CD4-positive, CD25-positive, alpha-beta regulatory T cell (primary cell): ENCODE measurements at regions not wholly inside any gene's neighbourhood (a gene's known extent, or its start where the extent isn't known, plus 50 kb on each side); places are given as distances from the start of the nearest gene placed in this dataset.

Experiments
- ATAC-seq, 2 donors: fragments of 150-1000 bp; cut with Tn5 transposase; one replicate each; pipeline ENCODE4 v1.10.0; 2021; ENCODE audit warnings: low read depth in 2 of 2, moderate number of reproducible peaks in 2 of 2, moderate library complexity in 1 of 2
- DNase-seq, 3 donors: peaks; one replicate each; pipeline versions ENCODE4 v3.0.0 to v3.0.0-alpha.2; 2012 to 2022; ENCODE audit warnings: mixed read lengths in 1 of 3
- H3K27ac ChIP-seq: one replicate; pipeline ENCODE4 v1.7.0; 2013; ENCODE audit warnings: mild to moderate bottlenecking, low read length; ENCODE audit not compliant: insufficient read depth, poor library complexity, severe bottlenecking
- H3K27me3 ChIP-seq: one replicate; pipeline ENCODE4 v1.7.0; 2013; ENCODE audit warnings: low read length; ENCODE audit not compliant: control insufficient read depth, insufficient read depth
- H3K36me3 ChIP-seq: one replicate; pipeline ENCODE4 v1.7.0; 2013; ENCODE audit warnings: mild to moderate bottlenecking, low read length, moderate library complexity; ENCODE audit not compliant: control insufficient read depth, insufficient read depth
- H3K4me1 ChIP-seq: 2 replicates; pipeline ENCODE4 v1.7.0; 2013; ENCODE audit warnings: mild to moderate bottlenecking, low read length; ENCODE audit not compliant: insufficient read depth, control insufficient read depth, poor library complexity, severe bottlenecking
- H3K4me3 ChIP-seq: one replicate; pipeline ENCODE4 v1.7.0; 2013; ENCODE audit warnings: low read depth, mild to moderate bottlenecking, low read length, moderate library complexity
- H3K9me3 ChIP-seq, 2 experiments: 1 replicate in 1 of 2; 2 replicates in 1 of 2; pipeline ENCODE4 v1.7.0; 2013; ENCODE audit warnings: low read length in 2 of 2, mild to moderate bottlenecking in 1 of 2, moderate library complexity in 1 of 2; ENCODE audit not compliant: control insufficient read depth in 2 of 2
- H3K27ac Mint-ChIP-seq, 3 donors: one replicate each; pipeline ENCODE4 v1.8.0; 2020 to 2022; ENCODE audit warnings: mild to moderate bottlenecking in 3 of 3, mixed read lengths in 3 of 3, moderate library complexity in 2 of 3
- H3K27me3 Mint-ChIP-seq: one replicate; pipeline ENCODE4 v1.8.0; 2022; ENCODE audit warnings: mild to moderate bottlenecking, mixed read lengths
- H3K36me3 Mint-ChIP-seq: one replicate; pipeline ENCODE4 v1.8.0; 2020; ENCODE audit warnings: mixed read lengths
- H3K4me1 Mint-ChIP-seq, 4 donors: one replicate each; pipeline ENCODE4 v1.8.0; 2020 to 2022; ENCODE audit warnings: mixed read lengths in 4 of 4, mild to moderate bottlenecking in 1 of 4
- H3K4me3 Mint-ChIP-seq, 4 donors: one replicate each; pipeline ENCODE4 v1.8.0; 2020 to 2022; ENCODE audit warnings: mild to moderate bottlenecking in 4 of 4, mixed read lengths in 4 of 4, moderate library complexity in 3 of 4
- H3K9me3 Mint-ChIP-seq, 7 donors: one replicate each; pipeline ENCODE4 v1.8.0; 2020 to 2022; ENCODE audit warnings: mixed read lengths in 7 of 7, mild to moderate bottlenecking in 3 of 7, moderate library complexity in 2 of 7

DNA sequence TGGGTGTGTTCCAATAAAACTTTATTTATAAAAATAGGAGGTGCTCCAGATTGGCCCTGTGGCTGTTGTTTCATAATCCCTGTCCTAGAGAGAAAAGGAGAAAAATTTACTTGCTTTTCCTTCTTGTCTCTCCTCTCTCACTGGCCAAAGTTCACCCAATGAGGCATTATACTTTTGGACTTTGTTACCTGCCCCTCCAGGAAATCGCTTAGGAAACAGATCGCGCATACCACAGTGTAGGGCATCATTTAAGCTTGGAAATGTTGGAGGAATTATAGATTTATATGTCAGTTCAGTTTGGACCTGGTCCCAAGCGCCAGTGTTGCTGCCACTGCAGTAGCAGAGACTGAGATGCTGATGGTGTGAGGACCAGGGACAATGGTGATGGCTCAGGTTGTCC, 337.6 kb upstream of the NR3C2 start:
- peaks cover 5% of the 10 kb centered on the region for H3K27me3 Mint-ChIP-seq
- Histone ChIP-seq H3K27me3 (no peaks in the 10 kb centered on the region), H3K27ac (no peak overlapping the region), H3K4me1 (no peaks in the 10 kb centered on the region), H3K36me3 (no peaks in the 10 kb centered on the region), H3K9me3 (no peaks in the 10 kb centered on the region), H3K4me3 (no peak overlapping the region)
- no peaks in the 10 kb centered on the region for H3K36me3 Mint-ChIP-seq
- H3K4me1 Mint-ChIP-seq: no peaks in the 10 kb centered on the region
- ATAC-seq (no peak), DNase-seq (no peak)
- H3K9me3 Mint-ChIP-seq: peaks cover 0 to 5% (median 3%) of the 10 kb centered on the region in 7 donors
- H3K27ac Mint-ChIP-seq: no peak overlapping the region
- H3K4me3 Mint-ChIP-seq: no peak overlapping the region

- Mint-ChIP-seq H3K27me3 (peaks cover 5% of the 10 kb centered on the region), H3K9me3 (peaks cover 0 to 5% (median 3%) of the 10 kb centered on the region in 7 donors), H3K36me3 (no peaks in the 10 kb centered on the region), H3K4me1 (no peaks in the 10 kb centered on the region), H3K27ac (no peak overlapping the region), H3K4me3 (no peak overlapping the region)
- Histone ChIP-seq H3K9me3 (no peaks in the 10 kb centered on the region), H3K4me3 (no peak overlapping the region), H3K36me3 (no peaks in the 10 kb centered on the region), H3K27me3 (no peaks in the 10 kb centered on the region), H3K4me1 (no peaks in the 10 kb centered on the region), H3K27ac (no peak overlapping the region)
- ATAC-seq (no peak), DNase-seq (no peak)
These were observed 336.9 kb upstream of the NR3C2 start for GRCh38 chr4:148778980-148779675.

DNA sequence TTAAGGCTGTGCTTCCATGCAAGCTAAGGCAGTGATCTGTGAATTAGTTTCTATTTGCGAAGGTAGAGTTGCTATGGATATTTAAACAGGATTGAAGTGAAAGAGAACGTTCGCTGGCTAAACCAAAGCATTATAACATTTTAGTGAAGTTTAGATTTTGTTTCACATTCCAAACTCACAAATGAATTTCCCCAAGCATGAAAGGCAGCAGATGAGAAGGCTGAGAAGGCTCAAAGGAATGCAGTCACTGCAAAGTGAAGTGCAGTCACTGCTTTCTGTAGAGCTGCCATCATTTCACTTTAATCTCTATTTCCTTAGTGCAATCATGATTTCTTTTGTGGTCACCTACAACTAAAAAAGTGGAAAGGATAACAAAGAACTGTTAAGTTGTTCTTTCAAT, 334.7 kb upstream of the NR3C2 start:
- Histone ChIP-seq H3K36me3 (no peaks in the 10 kb centered on the region), H3K4me1 (no peaks in the 10 kb centered on the region), H3K4me3 (no peak overlapping the region), H3K27me3 (no peaks in the 10 kb centered on the region), H3K27ac (no peak overlapping the region), H3K9me3 (no peaks in the 10 kb centered on the region)
- Mint-ChIP-seq H3K27ac (no peak overlapping the region), H3K4me3 (no peak overlapping the region), H3K4me1 (no peaks in the 10 kb centered on the region), H3K27me3 (no peaks in the 10 kb centered on the region), H3K36me3 (no peaks in the 10 kb centered on the region), H3K9me3 (peaks cover 0 to 5% (median 0%) of the 10 kb centered on the region in 7 donors)
- ATAC-seq (no peak), DNase-seq (no peak)

- H3K4me3 ChIP-seq: no peak overlapping the region
- no peak overlapping the region for H3K27ac ChIP-seq
- Mint-ChIP-seq H3K4me1 (no peaks in the 10 kb centered on the region), H3K4me3 (no peak overlapping the region), H3K9me3 (peaks cover 0 to 3% (median 0%) of the 10 kb centered on the region in 7 donors), H3K36me3 (no peaks in the 10 kb centered on the region), H3K27me3 (peaks cover 4% of the 10 kb centered on the region), H3K27ac (no peak overlapping the region)
- H3K9me3 ChIP-seq: no peaks in the 10 kb centered on the region
- no peaks in the 10 kb centered on the region for H3K27me3 ChIP-seq
- no peak for ATAC-seq
- no peak for DNase-seq
- no peaks in the 10 kb centered on the region for H3K36me3 ChIP-seq
- no peaks in the 10 kb centered on the region for H3K4me1 ChIP-seq
These were observed 331.9 kb upstream of the NR3C2 start for GRCh38 chr4:148774134-148774533.

DNA sequence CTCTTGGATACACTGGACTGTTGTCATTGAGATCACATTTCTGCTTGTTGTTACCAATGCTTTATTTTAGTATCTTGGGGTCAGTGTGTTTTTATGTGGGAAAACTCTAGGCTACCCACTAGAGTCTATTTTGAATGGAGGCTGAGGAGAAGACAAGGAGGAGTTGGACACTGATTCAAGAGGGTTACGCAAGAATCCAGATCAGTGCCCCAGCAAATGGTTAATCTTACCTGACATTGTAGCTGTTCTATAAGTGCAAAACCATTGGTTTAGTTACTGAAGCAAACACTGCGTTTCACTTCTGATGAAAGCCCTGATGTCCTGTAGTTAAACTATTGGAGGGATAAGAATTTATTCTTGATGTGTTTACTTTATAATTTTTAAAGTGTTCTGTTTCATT, 331.1 kb upstream of the NR3C2 start:
- Mint-ChIP-seq H3K9me3 (peaks cover 0 to 3% (median 0%) of the 10 kb centered on the region in 7 donors), H3K4me3 (no peak overlapping the region), H3K27ac (no peak overlapping the region), H3K36me3 (no peaks in the 10 kb centered on the region), H3K27me3 (peaks cover 4% of the 10 kb centered on the region), H3K4me1 (no peaks in the 10 kb centered on the region)
- Histone ChIP-seq H3K27ac (no peak overlapping the region), H3K36me3 (no peaks in the 10 kb centered on the region), H3K9me3 (no peaks in the 10 kb centered on the region), H3K27me3 (no peaks in the 10 kb centered on the region), H3K4me3 (no peak overlapping the region), H3K4me1 (no peaks in the 10 kb centered on the region)
- DNase-seq: no peak
- ATAC-seq: no peak

- no peaks in the 10 kb centered on the region for H3K4me1 ChIP-seq
- H3K36me3 ChIP-seq: no peaks in the 10 kb centered on the region
- no peak overlapping the region for H3K4me3 Mint-ChIP-seq
- H3K27ac ChIP-seq: no peak overlapping the region
- H3K27me3 ChIP-seq: no peaks in the 10 kb centered on the region
- no peaks in the 10 kb centered on the region for H3K4me1 Mint-ChIP-seq
- DNase-seq: no peak
- no peak for ATAC-seq
- H3K27ac Mint-ChIP-seq: no peak overlapping the region
- no peaks in the 10 kb centered on the region for H3K9me3 ChIP-seq
- peaks cover 4% of the 10 kb centered on the region for H3K27me3 Mint-ChIP-seq
- no peaks in the 10 kb centered on the region for H3K36me3 Mint-ChIP-seq
- peaks cover 0 to 2% (median 0%) of the 10 kb centered on the region in 7 donors for H3K9me3 Mint-ChIP-seq
- H3K4me3 ChIP-seq: no peak overlapping the region
These were observed 328.6 kb upstream of the NR3C2 start for GRCh38 chr4:148770848-148771247.

DNA sequence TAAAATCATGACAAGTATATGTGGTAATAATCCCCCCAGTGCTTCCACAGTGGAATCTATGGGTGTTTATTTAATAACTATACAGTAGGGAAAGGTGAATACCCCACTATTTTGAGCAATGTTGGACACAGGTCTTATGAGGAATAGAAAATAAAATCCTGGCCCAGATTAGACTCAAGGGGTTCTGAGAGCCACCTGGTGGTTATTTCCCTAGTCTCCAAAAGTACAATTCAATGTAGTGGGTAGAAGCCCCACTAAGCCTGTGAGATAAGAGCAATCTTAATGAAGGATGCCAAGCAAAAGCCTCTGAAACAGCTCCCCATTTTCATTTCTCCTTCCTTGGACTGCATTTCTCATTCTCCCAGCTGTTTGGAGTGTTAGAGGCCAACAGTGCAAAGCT, 328.2 kb upstream of the NR3C2 start:
- no peak for ATAC-seq

GRCh38 chr4:148764720-148765119, 322.5 kb upstream of the NR3C2 start:
- Mint-ChIP-seq H3K36me3 (no peaks in the 10 kb centered on the region), H3K4me3 (no peak overlapping the region), H3K27ac (no peak overlapping the region), H3K4me1 (no peaks in the 10 kb centered on the region), H3K27me3 (peaks cover under 1% of the 10 kb centered on the region), H3K9me3 (peaks cover 0 to 19% (median 5%) of the 10 kb centered on the region in 7 donors)
- Histone ChIP-seq H3K4me3 (no peak overlapping the region), H3K27me3 (no peaks in the 10 kb centered on the region), H3K27ac (no peak overlapping the region), H3K4me1 (no peaks in the 10 kb centered on the region), H3K9me3 (peaks cover 2 to 6% of the 10 kb centered on the region in 2 experiments), H3K36me3 (no peaks in the 10 kb centered on the region)
- ATAC-seq (no peak), DNase-seq (no peak)

More for the DNA sequence above, 328.2 kb upstream of the NR3C2 start:
- H3K4me3 Mint-ChIP-seq: no peak overlapping the region
- H3K36me3 Mint-ChIP-seq: no peaks in the 10 kb centered on the region
- H3K27ac Mint-ChIP-seq: no peak overlapping the region
- H3K4me1 ChIP-seq: no peaks in the 10 kb centered on the region
- H3K9me3 Mint-ChIP-seq: peaks cover 0 to 2% (median 0%) of the 10 kb centered on the region in 7 donors
- H3K4me3 ChIP-seq: no peak overlapping the region
- no peaks in the 10 kb centered on the region for H3K36me3 ChIP-seq
- no peaks in the 10 kb centered on the region for H3K9me3 ChIP-seq
- H3K27me3 Mint-ChIP-seq: peaks cover 4% of the 10 kb centered on the region
- H3K27me3 ChIP-seq: no peaks in the 10 kb centered on the region
- no peaks in the 10 kb centered on the region for H3K4me1 Mint-ChIP-seq
- H3K27ac ChIP-seq: no peak overlapping the region
- peak in 1 of 3 donors; percentile 0 for DNase-seq
